SH-SY5Y (cell line): ENCODE measurements at regions not wholly inside any gene's neighbourhood (a gene's known extent, or its start where the extent isn't known, plus 50 kb on each side); places are given as distances from the start of the nearest gene placed in this dataset.

Source experiments
- GATA2 ChIP-seq: IDR thresholded peaks from 2 replicates; pipeline ENCODE4 v1.6.1; 2011; ENCODE audit warnings: mild to moderate bottlenecking, low read depth, low read length
- GATA3 ChIP-seq: IDR thresholded peaks from 2 replicates; pipeline ENCODE4 v1.6.1; 2011; ENCODE audit warnings: low read depth, mild to moderate bottlenecking, low read length, moderate library complexity

- TF ChIP-seq GATA2 (no peak), GATA3 (no peak)
Observed at GRCh38 chrX:97828471-97828870, 944.8 kb downstream of the RPA4 start.

- TF ChIP-seq GATA3 = no peak
- TF ChIP-seq GATA2 = no peak
Observed at GRCh38 chrX:97835969-97836368, 952.3 kb downstream of the RPA4 start.

- TF ChIP-seq GATA3 = no peak
- no peak for TF ChIP-seq GATA2
Observed at GRCh38 chrX:97841544-97842179, 958.0 kb downstream of the RPA4 start.

GRCh38 chrX:97842468-97843199 lies 958.9 kb downstream of the RPA4 start:
- TF ChIP-seq GATA3 (no peak), GATA2 (no peak)

- TF ChIP-seq GATA3 (no peak), GATA2 (no peak)
Observed at GRCh38 chrX:97843200-97843811, 959.6 kb downstream of the RPA4 start.

GRCh38 chrX:97844161-97844560 lies 960.5 kb downstream of the RPA4 start:
- TF ChIP-seq GATA3 (no peak), GATA2 (no peak)

- TF ChIP-seq GATA3 (no peak), GATA2 (no peak)
Observed at GRCh38 chrX:97844943-97845342, 961.2 kb downstream of the RPA4 start.

- TF ChIP-seq GATA3 = no peak
- no peak for TF ChIP-seq GATA2
Observed at GRCh38 chrX:97845451-97845850, 961.7 kb downstream of the RPA4 start.

GRCh38 chrX:97846228-97846627 lies 962.5 kb downstream of the RPA4 start:
- TF ChIP-seq GATA3 (no peak), GATA2 (no peak)

GRCh38 chrX:97846718-97847237 lies 963.1 kb downstream of the RPA4 start:
- TF ChIP-seq GATA3 = no peak
- no peak for TF ChIP-seq GATA2

GRCh38 chrX:97847885-97848679 lies 964.4 kb downstream of the RPA4 start:
- TF ChIP-seq GATA2 (no peak), GATA3 (no peak)

GRCh38 chrX:97849951-97850350 lies 966.2 kb downstream of the RPA4 start:
- no peak for TF ChIP-seq GATA3
- no peak for TF ChIP-seq GATA2

- TF ChIP-seq GATA3 = no peak
Observed at GRCh38 chrX:97850911-97851310, 967.2 kb downstream of the RPA4 start.

- TF ChIP-seq GATA3 (no peak), GATA2 (no peak)
Observed at GRCh38 chrX:97854086-97854485, 970.4 kb downstream of the RPA4 start.

- no peak for TF ChIP-seq GATA3
- TF ChIP-seq GATA2 = no peak
Observed at GRCh38 chrX:97858592-97858991, 974.9 kb downstream of the RPA4 start.
